Neural crest cell (in vitro differentiated cells): ENCODE measurements at regions not wholly inside any gene's neighbourhood (a gene's known extent, or its start where the extent isn't known, plus 50 kb on each side); places are given as distances from the start of the nearest gene placed in this dataset.

Experiments used
- DNase-seq: peaks from one replicate; pipeline ENCODE4 v3.0.0; 2021; ENCODE audit warnings: low read depth, mixed read lengths, low spot score
- H3K27ac Mint-ChIP-seq: one replicate; pipeline ENCODE4 v1.8.0; 2021; ENCODE audit warnings: mild to moderate bottlenecking, mixed read lengths; ENCODE audit not compliant: unreplicated experiment
- H3K27me3 Mint-ChIP-seq: 2 replicates; pipeline ENCODE4 v1.8.0; 2021; ENCODE audit warnings: low read depth, mild to moderate bottlenecking, mixed read lengths
- H3K36me3 Mint-ChIP-seq: 2 replicates; pipeline ENCODE4 v1.8.0; 2021; ENCODE audit warnings: low read depth, mild to moderate bottlenecking, mixed read lengths
- H3K4me1 Mint-ChIP-seq: 2 replicates; pipeline ENCODE4 v1.8.0; 2021; ENCODE audit warnings: mixed read lengths
- H3K4me3 Mint-ChIP-seq: one replicate; pipeline ENCODE4 v1.8.0; 2021; ENCODE audit warnings: mild to moderate bottlenecking, mixed read lengths
- H3K9me3 Mint-ChIP-seq: 2 replicates; pipeline ENCODE4 v1.8.0; 2021; ENCODE audit warnings: mixed read lengths
- TF ChIP-seq, protein P1 (sequence below): fragments of 200-600 bp; sonication (generic); conservative IDR thresholded peaks from 2 replicates; pipeline ENCODE4 v1.5.0; 2021; ENCODE audit warnings: antibody characterized with exemption, mild to moderate bottlenecking

DNA sequence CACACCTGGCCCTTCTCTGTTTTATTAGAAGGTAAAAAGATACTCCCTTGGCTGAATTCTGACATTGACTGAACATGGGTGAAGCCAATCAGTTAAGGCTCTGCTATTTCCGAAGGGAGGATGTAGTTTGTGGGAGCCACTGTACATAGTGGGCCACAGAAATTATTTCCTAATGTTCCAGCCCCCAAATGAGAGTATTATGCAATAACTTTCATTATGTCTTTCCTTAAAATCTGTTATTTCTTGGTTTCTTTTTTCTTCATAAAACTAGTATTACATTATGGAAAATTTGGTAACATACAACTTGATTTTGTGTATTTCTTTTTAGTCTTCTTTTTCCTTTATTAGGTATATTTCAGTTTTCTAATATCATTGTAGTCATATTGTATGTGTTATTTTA is 51.9 kb upstream of the EP300 start:
- H3K36me3 Mint-ChIP-seq, result no peaks in the 10 kb centered on the region
- peaks cover 5% of the 10 kb centered on the region for H3K4me1 Mint-ChIP-seq
- H3K27ac Mint-ChIP-seq, result no peak overlapping the region
- H3K4me3 Mint-ChIP-seq, result no peak overlapping the region
- no peaks in the 10 kb centered on the region for H3K27me3 Mint-ChIP-seq
- DNase-seq, result no peak
- TF ChIP-seq, protein P1, sequence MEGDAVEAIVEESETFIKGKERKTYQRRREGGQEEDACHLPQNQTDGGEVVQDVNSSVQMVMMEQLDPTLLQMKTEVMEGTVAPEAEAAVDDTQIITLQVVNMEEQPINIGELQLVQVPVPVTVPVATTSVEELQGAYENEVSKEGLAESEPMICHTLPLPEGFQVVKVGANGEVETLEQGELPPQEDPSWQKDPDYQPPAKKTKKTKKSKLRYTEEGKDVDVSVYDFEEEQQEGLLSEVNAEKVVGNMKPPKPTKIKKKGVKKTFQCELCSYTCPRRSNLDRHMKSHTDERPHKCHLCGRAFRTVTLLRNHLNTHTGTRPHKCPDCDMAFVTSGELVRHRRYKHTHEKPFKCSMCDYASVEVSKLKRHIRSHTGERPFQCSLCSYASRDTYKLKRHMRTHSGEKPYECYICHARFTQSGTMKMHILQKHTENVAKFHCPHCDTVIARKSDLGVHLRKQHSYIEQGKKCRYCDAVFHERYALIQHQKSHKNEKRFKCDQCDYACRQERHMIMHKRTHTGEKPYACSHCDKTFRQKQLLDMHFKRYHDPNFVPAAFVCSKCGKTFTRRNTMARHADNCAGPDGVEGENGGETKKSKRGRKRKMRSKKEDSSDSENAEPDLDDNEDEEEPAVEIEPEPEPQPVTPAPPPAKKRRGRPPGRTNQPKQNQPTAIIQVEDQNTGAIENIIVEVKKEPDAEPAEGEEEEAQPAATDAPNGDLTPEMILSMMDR, result no peak
- H3K9me3 Mint-ChIP-seq, result no peaks in the 10 kb centered on the region

DNA sequence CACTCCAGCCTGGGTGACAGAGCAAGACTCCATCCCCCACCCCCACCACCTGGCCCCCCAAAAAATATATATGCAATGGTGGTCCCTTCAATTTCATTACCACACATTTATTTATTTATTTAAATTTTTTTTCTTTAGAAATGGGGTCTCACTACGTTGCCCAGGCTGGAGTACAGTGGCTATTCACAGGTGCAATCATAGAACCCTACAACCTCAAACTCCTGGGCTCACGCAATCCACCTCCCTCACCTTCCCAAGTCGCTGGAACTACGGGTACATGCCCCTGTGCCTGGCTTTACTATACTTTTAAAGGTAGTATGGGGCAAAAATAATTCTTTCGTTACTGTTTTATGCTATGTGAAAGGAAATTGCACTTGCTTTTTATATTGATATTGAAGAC is 50.9 kb upstream of the EP300 start:
- no peak for DNase-seq
- Mint-ChIP-seq H3K27me3 (no peaks in the 10 kb centered on the region), H3K9me3 (no peaks in the 10 kb centered on the region), H3K27ac (no peak overlapping the region), H3K4me1 (peaks cover 5% of the 10 kb centered on the region), H3K36me3 (no peaks in the 10 kb centered on the region), H3K4me3 (no peak overlapping the region)
- TF ChIP-seq, protein P1, result no peak
